Pancreas (tissue), 10 donors: ENCODE measurements at regions not wholly inside any gene's neighbourhood (a gene's known extent, or its start where the extent isn't known, plus 50 kb on each side); places are given as distances from the start of the nearest gene placed in this dataset.

Source experiments
- ATAC-seq, 4 donors: fragments of 200-7000 bp; cut with Tn5 transposase; one replicate each; pipeline versions ENCODE4 v1.8.0 to v1.9.1; 2020; ENCODE audit warnings: mild to moderate bottlenecking in 4 of 4, moderate library complexity in 4 of 4
- DNase-seq, 6 donors: peaks; one replicate each; pipeline ENCODE4 v3.0.0-alpha.2; 2020
- FAIRE-seq: peaks from 2 replicates; lab custom pipeline; 2012; peaks lifted over from hg19 to GRCh38; lab: Jason Lieb, UNC
- H3K27ac ChIP-seq, 4 donors: fragments of 200-600 bp; sonication (generic); 1 replicate in 3 of 4; 2 replicates in 1 of 4; pipeline versions ENCODE4 v1.5.0 to v1.8.0; 2020
- H3K27me3 ChIP-seq, 4 donors: fragments of 200-600 bp; one replicate each; pipeline ENCODE4 v1.8.0; 2021
- H3K36me3 ChIP-seq, 3 donors: fragments of 200-600 bp; sonication (generic) in 1 of 3; one replicate each; pipeline versions ENCODE4 v1.5.0 to v1.8.0; 2020 to 2021
- H3K4me1 ChIP-seq, 3 donors: fragments of 200-600 bp; one replicate each; pipeline ENCODE4 v1.8.0; 2021
- H3K4me3 ChIP-seq, 4 donors: fragments of 200-600 bp; sonication (generic) in 2 of 4; one replicate each; pipeline versions ENCODE4 v1.5.0 to v1.8.0; 2020 to 2021
- H3K9me3 ChIP-seq, 4 donors: fragments of 200-600 bp; one replicate each; pipeline ENCODE4 v1.8.0; 2021
- CTCF ChIP-seq, 4 donors: fragments of 200-600 bp; sonication (generic) in 3 of 4; IDR thresholded peaks; one replicate each; pipeline versions ENCODE4 v1.5.0 to v1.8.0; 2021; ENCODE audit warnings: antibody characterized with exemption in 4 of 4
- WGBS, 2 donors: extraction: QIAGEN DNeasy Blood & Tissue Kit; methylation state at CpG; one replicate each; pipeline ENCODE4 v1.1.7; 2013; 5-methylcytosine and 5-hydroxymethylcytosine counted together
- intact Hi-C, 3 donors: fragments of 100-400 bp; cut with DNase I; formaldehyde crosslinking; loops; one replicate each; pipeline versions ENCODE4 v1.11.1 to v1.14.2; 2022
- donor health status: healthy with polysubstance abuse.
- donor health status: DM: no; HTN: no; CAD: no; lungs with moderate emphysema.
- donor health status: DM: no; HTN: no; CAD: no.
- donor health status: control.
- donor health status: control.
- donor health status: Bipolar disorder and iron deficiency.
- donor health status: DM: yes; HTN: yes; CAD: no.
- donor health status: DM: no; HTN: no; CAD: no.
- donor health status: DM: no; HTN: no; CAD: no.
- donor health status: DM: yes; HTN: yes; CAD: no.

- Histone ChIP-seq H3K27me3 (no peaks in the 10 kb centered on the region), H3K27ac (peak overlapping the region in 2 of 4 donors; percentile 34 to 64), H3K9me3 (no peaks in the 10 kb centered on the region), H3K36me3 (no peaks in the 10 kb centered on the region), H3K4me3 (no peak overlapping the region), H3K4me1 (peaks cover 0 to 49% (median 0%) of the 10 kb centered on the region in 3 donors)
- intact Hi-C loops, result no loop called here
- 49 to 53% methylated on average over 10 of the region's 10 CpGs for WGBS, 2 donors
- peak in 2 of 6 donors; percentile 47 to 62 for DNase-seq
- no peak for TF ChIP-seq CTCF (IDR thresholded peaks at IDR 0.05)
- ATAC-seq, result peak; percentile 66 to 84 (median 75)
- FAIRE-seq, result no peak
These were observed 243.5 kb downstream of the ENC1 start for GRCh38 chr5:74396913-74397622.

- WGBS, 2 donors, result 83 to 84% methylated on average over 10 of the region's 10 CpGs
These were observed 245.3 kb downstream of the ENC1 start for GRCh38 chr5:74394916-74395880.

GRCh38 chr5:74394528-74394915, 246.0 kb downstream of the ENC1 start:
- Histone ChIP-seq H3K27ac (peak overlapping the region in 2 of 4 donors; percentile 39 to 56), H3K9me3 (no peaks in the 10 kb centered on the region), H3K4me3 (no peak overlapping the region), H3K4me1 (peaks cover 0 to 56% (median 0%) of the 10 kb centered on the region in 3 donors), H3K27me3 (no peaks in the 10 kb centered on the region), H3K36me3 (no peaks in the 10 kb centered on the region)
- FAIRE-seq, result no peak
- intact Hi-C loops, result no loop called here
- TF ChIP-seq CTCF (IDR thresholded peaks at IDR 0.05), result no peak
- 92 to 97% methylated on average over 3 of the region's 3 CpGs for WGBS, 2 donors
- ATAC-seq, result peak in 1 of 4 donors; percentile 8
- no peak for DNase-seq

More at GRCh38 chr5:74394916-74395880, 245.3 kb downstream of the ENC1 start:
- H3K27ac ChIP-seq, result peak overlapping the region in 2 of 4 donors; percentile 39 to 56
- peaks cover 0 to 56% (median 0%) of the 10 kb centered on the region in 3 donors for H3K4me1 ChIP-seq
- H3K27me3 ChIP-seq, result no peaks in the 10 kb centered on the region
- no peak for FAIRE-seq
- no peaks in the 10 kb centered on the region for H3K36me3 ChIP-seq
- TF ChIP-seq CTCF (IDR thresholded peaks at IDR 0.05), result no peak
- intact Hi-C loops, result no loop called here
- H3K4me3 ChIP-seq, result no peak overlapping the region
- peak in 2 of 6 donors; percentile 25 to 47 for DNase-seq
- ATAC-seq, result peak in 3 of 4 donors; percentile 8 to 32 (median 11)
- H3K9me3 ChIP-seq, result no peaks in the 10 kb centered on the region

- H3K27me3 ChIP-seq, result no peaks in the 10 kb centered on the region
- TF ChIP-seq CTCF (IDR thresholded peaks at IDR 0.05), result no peak
- no peak for FAIRE-seq
These were observed 246.6 kb downstream of the ENC1 start for GRCh38 chr5:74393943-74394342.

More at GRCh38 chr5:74393943-74394342, 246.6 kb downstream of the ENC1 start:
- Histone ChIP-seq H3K9me3 (no peaks in the 10 kb centered on the region), H3K36me3 (no peaks in the 10 kb centered on the region), H3K4me3 (no peak overlapping the region), H3K4me1 (peaks cover 0 to 56% (median 0%) of the 10 kb centered on the region in 3 donors), H3K27ac (no peak overlapping the region)
- intact Hi-C loops, result no loop called here
- DNase-seq (no peak), ATAC-seq (no peak)
- 69 to 85% methylated on average over 3 of the region's 3 CpGs for WGBS, 2 donors
